Effector CD8-positive, alpha-beta T cell (primary cell): ENCODE measurements at regions not wholly inside any gene's neighbourhood (a gene's known extent, or its start where the extent isn't known, plus 50 kb on each side); places are given as distances from the start of the nearest gene placed in this dataset.

Source experiments
- DNase-seq: peaks from one replicate; lab custom pipeline; 2025; lab: John Stamatoyannopoulos, UW

DNA sequence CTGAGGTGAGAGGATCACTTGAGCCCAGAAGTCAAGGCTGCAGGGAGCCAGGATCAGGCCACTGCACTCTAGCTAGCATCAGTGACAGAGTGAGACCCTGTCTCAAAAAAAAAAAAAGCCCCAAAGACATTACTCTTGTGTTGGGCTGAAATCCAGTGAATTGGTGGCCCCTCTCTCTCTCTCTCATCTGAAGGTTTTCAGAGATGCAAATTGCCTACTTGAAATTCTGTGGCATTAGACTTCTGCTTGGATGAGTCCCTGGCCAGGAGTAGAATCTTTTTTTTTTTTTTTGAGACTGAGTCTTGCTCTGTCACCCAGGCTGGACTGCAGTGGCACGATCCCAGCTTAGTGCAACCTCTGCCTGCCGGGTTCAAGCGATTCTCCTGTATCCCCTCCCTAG lies 112.0 kb upstream of the ATF7IP start:
- DNase-seq, result no peak

- no peak for DNase-seq
Observed at GRCh38 chr12:14254781-14255180, 110.7 kb upstream of the ATF7IP start.

DNA sequence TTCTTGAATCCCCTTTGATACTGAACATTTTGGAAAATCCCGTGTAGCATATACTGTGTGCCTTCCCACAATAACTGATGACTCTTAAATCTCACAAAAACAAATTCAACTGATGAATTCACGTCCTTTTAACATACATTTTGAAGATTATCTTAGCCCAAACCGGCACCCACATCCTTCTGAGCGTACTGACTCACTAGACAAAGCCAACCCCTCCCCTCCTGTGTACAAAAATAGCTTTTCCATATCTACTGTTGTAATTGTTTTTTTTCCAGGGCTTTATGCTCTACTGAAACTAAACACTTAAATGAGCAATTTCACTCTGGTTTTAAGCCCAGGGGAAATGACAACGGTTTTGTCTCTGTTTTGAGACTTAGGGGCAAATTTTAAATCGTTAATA lies 109.4 kb upstream of the ATF7IP start:
- DNase-seq, result no peak

DNA sequence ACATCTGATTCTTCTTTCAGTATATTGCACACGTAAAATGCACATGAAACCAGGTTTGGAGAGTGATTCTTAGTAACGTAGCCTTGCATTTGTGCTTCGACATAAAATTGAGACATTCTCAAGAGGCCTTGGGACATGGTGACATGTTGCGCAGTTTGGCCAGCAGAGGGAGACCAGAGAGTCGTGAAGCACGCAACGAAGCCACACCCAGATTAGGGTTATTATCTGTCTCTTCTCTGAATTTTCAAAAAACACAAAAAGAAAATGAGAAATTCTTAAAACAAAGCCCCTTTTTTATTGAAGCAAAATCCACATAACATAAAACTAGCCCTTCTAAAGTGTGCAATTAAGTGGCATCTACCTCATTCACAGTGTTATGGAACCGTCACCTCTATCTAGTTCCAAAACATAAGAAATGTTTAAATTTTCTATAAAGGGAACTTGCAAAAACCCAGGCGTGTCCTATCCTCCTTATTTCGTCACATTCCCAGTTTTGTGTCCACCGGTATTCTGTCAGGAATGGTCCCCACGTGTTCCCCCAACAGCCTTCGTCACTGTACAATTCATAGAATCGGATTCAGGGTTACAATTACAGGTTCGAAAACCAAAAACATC lies 108.8 kb upstream of the ATF7IP start:
- DNase-seq, result peak; percentile 48

DNA sequence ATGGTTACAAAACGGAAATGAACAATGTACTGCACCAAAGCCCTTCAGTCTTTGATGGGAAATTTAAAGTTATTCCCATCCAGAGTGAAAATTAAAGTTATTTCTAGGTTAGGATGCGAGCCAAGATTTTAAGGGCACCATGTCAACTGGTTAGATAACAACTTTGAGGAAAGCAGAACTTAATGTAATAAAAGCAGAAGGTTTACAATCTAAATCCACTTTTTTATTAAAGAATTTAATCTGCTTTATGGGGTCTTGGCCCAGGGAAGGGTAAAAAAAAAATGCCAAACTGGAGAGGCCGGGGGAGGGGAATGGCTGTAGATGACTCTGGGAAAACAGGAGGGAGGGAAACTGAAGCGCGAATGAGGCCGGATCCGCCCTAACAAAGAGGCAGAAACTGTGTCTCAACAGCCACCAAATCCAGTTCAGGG lies 108.2 kb upstream of the ATF7IP start:
- DNase-seq, result no peak

DNA sequence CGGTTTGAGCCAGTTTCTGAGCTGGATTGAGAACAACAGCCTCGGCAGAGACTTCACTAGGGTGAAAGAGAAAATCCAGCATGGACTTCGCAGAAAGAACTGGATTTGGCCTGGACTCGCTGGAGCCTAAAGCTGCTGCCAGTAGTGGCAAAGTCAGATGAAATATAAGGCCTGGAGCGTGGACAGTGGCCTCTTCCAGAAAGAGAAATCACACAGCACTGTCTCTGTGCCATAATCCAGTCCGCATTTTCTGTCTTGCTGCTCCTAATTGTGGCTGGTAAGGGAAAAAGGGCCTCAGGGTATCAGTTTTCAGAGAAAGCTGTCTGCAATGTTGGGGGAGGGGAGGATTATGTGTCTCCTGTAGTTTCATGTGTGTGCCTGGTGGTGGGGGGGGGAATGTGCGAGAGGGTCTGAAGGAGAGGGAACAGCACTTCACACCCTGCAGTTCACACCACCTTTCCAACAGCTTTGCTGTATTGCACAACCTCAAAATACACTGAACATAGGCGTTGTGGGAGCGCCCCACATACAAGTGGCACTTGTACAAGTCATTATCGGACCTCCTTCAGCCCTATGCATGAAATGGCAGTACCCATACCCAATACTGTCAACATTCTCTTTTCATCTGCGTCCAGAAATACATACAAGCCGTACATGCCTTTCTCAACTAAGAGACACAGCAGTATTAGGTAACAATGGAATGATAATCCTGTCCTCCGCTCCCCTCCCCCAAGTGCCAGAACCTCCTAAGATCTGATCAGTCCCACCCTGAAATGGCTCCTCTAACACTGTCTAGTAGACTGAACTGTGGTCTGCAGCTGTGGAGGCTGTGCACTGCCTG lies 107.5 kb upstream of the ATF7IP start:
- peak; percentile 59 for DNase-seq

- DNase-seq, result no peak
Observed at GRCh38 chr12:14258575-14258940, 106.9 kb upstream of the ATF7IP start.

GRCh38 chr12:14259481-14260010 lies 105.9 kb upstream of the ATF7IP start:
- no peak for DNase-seq

- DNase-seq, result no peak
Observed at GRCh38 chr12:14260011-14260993, 105.2 kb upstream of the ATF7IP start.

- no peak for DNase-seq
Observed at GRCh38 chr12:14261096-14261495, 104.4 kb upstream of the ATF7IP start.

DNA sequence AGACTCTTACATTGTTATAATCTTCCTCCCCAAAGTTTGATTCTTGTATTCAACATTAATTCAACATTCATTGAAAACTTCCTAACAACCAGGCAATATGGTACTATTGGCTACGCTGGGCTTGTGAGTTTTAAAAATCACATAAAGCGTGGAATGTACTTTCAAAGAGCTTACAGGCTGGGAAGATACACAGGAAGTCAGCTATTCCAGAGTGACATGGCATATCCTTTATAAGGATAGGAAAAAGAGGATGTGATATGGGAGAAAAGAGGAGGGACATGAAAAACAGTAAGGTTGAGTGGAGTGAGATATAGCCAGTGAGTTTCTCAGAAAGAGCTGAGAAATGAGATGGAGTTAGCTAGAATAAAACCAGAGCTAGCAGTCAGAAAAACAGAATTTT lies 103.6 kb upstream of the ATF7IP start:
- DNase-seq, result no peak

DNA sequence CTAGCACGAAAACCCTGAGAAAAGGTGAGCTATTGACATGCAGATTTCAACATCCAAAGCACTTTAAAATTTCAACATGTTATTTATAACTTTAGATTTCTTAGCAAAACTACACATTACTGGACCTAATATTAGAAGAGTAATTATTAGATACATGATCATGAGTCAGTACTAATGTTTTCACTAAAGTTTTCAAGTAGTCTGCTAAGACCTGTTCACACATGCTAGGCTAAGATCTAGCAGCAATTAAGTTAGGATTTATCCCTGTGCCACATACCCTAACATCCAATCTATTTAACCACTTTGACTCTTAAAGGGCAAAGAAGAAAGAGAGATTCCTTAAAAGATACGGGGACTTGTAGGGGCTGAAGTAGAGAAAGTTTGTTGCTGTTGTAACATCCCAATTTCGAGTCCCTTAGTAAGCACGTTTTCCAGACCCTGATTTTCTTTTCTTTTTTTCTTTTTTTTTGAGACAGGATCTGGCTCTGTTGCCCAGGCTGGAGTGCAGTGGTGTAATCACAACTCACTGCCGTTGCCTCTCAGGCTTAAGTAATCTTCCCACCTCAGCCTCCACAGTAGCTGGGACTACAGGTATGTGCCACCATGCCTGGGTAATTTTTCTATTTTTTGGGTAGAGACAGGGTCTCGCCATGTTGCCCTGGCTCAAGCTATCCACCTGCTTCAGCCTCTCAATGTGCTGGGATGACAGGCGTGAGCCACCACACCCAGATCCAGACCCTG lies 102.5 kb upstream of the ATF7IP start:
- DNase-seq, result no peak

GRCh38 chr12:14263742-14264141 lies 101.7 kb upstream of the ATF7IP start:
- no peak for DNase-seq

GRCh38 chr12:14264316-14264715 lies 101.2 kb upstream of the ATF7IP start:
- DNase-seq, result no peak

- no peak for DNase-seq
Observed at GRCh38 chr12:14264778-14265177, 100.7 kb upstream of the ATF7IP start.

DNA sequence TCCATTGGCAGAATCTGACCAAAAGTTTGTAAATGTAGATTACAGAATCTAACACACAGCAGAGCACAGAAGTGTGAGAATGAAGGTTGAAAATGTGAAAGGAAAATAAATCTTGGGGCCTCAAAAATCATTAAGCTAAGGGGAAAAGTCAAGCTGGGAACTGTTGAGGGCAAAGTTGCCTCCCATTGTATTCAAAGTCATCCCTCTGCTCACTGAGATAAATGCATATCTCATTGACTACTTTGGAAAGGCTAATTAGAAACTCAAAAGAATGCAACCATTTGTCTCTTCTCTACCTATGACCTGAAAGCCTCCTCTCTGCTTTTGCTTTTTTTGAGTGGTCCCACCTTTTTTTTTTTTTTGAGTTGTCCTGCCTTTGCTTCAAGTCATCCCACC lies 97.4 kb upstream of the ATF7IP start:
- no peak for DNase-seq

GRCh38 chr12:14270392-14270791 lies 95.1 kb upstream of the ATF7IP start:
- DNase-seq, result no peak

GRCh38 chr12:14272956-14273912 lies 92.2 kb upstream of the ATF7IP start:
- no peak for DNase-seq

- DNase-seq, result no peak
Observed at GRCh38 chr12:14273913-14274311, 91.6 kb upstream of the ATF7IP start.

DNA sequence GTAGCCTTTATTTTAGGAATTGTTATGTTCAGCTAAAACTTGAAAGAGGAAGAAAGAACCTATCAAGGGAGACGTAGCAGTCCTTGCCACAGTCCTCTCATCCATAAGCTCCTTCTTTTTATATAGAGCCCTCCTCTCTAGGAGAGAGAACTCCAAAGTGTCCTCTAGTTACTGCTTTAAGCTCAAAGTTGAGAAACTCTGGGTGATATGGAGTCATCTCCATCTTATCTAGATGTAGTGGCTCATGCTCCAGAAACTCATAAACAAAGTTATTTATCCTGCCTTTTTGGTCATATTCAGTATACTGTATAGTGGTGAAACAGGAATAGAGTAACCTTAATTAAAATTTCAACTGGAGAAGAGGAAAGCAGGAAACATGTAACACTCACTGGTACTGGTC lies 90.4 kb upstream of the ATF7IP start:
- DNase-seq, result no peak
